ENCODE measurements at regions not wholly inside any gene's neighbourhood (a gene's known extent, or its start where the extent isn't known, plus 50 kb on each side); places are given as distances from the start of the nearest gene placed in this dataset.

DNA sequence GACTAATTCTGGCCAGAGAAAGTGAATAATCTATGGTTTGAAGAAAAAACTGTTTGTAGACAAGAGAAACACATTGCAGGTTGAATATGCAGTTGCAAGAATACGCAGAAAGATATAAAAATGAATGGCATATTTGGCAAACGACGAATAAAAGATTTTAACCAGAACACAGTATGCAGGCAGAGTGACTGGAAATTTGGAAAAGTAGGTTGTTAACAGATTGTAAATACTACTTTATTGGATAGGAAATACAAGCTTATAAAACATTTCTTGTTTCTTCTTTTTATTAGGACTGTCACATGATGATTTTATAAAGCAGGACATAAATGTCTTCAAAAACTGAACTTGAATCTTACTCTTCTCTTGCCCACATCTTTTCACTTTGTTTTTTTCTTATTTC is 573.3 kb upstream of the PBX1 start:
- TF ChIP-seq CTCF (IDR thresholded peaks at IDR 0.05) (no peak), POLR2A (IDR thresholded peaks at IDR 0.05) (no peak)
